Kidney (tissue), 13 donors: ENCODE measurements at regions not wholly inside any gene's neighbourhood (a gene's known extent, or its start where the extent isn't known, plus 50 kb on each side); places are given as distances from the start of the nearest gene placed in this dataset.

Source experiments
- DNase-seq, 5 donors: peaks; one replicate each; pipeline ENCODE4 v3.0.0-alpha.2; 2013 to 2020
- FAIRE-seq: peaks from 2 replicates; lab custom pipeline; 2012; peaks lifted over from hg19 to GRCh38; lab: Jason Lieb, UNC
- H3K27ac ChIP-seq, 2 donors: one replicate each; pipeline ENCODE4 v1.7.0; 2013; ENCODE audit warnings: low read depth in 2 of 2, low read length in 2 of 2, inconsistent platforms in 1 of 2
- H3K27me3 ChIP-seq: one replicate; pipeline ENCODE4 v1.7.1; 2013; ENCODE audit warnings: low read length, inconsistent platforms; ENCODE audit not compliant: control insufficient read depth, insufficient read depth
- H3K36me3 ChIP-seq, 3 donors: one replicate each; pipeline versions ENCODE4 v1.7.0 to v1.7.1; 2013; ENCODE audit warnings: low read length in 3 of 3, control low read depth in 1 of 3, inconsistent platforms in 1 of 3; ENCODE audit not compliant: insufficient read depth in 3 of 3, control insufficient read depth in 2 of 3
- H3K4me1 ChIP-seq, 3 donors: one replicate each; pipeline versions ENCODE4 v1.7.0 to v1.7.1; 2013; ENCODE audit warnings: low read length in 3 of 3, inconsistent platforms in 1 of 3, low read depth in 1 of 3; ENCODE audit not compliant: control insufficient read depth in 2 of 3, insufficient read depth in 2 of 3
- H3K4me3 ChIP-seq, 3 donors: one replicate each; pipeline versions ENCODE4 v1.7.0 to v1.8.1; 2013; ENCODE audit warnings: low read length in 3 of 3, control low read depth in 1 of 3, inconsistent platforms in 1 of 3
- H3K9ac ChIP-seq, 3 donors: one replicate each; pipeline versions ENCODE4 v1.7.0 to v1.7.1; 2013; ENCODE audit warnings: low read length in 3 of 3, control low read depth in 1 of 3, inconsistent platforms in 1 of 3
- H3K9me3 ChIP-seq, 3 donors: one replicate each; pipeline versions ENCODE4 v1.7.0 to v1.7.1; 2013; ENCODE audit warnings: low read length in 3 of 3, control low read depth in 1 of 3, inconsistent platforms in 1 of 3; ENCODE audit not compliant: control insufficient read depth in 2 of 3, insufficient read depth in 1 of 3
- intact Hi-C: fragments of 100-400 bp; cut with DNase I; formaldehyde crosslinking; loops from one replicate; pipeline ENCODE4 v1.11.1; 2022
- TF ChIP-seq, protein P1 (sequence below): IDR thresholded peaks from 3 replicates; pipeline ENCODE4 v1.5.1; 2012; ENCODE audit warnings: mild to moderate bottlenecking, moderate library complexity, borderline replicate concordance; ENCODE audit not compliant: insufficient read depth; ENCODE audit errors: extremely low read depth
- donor health status: control.
- donor health status: control.
- donor health status: control.
- donor health status: control.
- donor health status: control.
- donor health status: DM: yes; HTN: yes; CAD: no.
- donor health status: Normal renal cell carcinoma (clear cell type).

DNA sequence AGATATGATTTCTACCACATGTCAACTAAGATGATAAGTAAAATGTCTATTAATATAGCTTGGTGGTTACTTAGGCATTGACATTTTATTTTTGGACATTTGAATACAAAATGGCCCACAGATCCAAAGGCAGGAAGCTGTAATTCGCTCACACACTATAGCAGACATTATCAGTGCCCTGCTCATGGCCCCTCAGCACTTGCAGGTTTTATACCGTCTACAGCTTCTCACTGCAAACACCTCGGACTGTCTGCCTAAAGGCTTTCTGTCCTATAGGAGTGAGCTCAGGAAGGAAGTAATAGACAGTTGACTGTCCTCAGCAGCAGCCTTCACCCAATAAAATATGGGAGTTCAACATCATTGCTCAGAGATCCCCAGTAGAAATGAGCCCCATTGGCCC, 140.8 kb upstream of the RASA1 start:
- DNase-seq (no peak), FAIRE-seq (no peak)
- H3K9ac ChIP-seq = no peak overlapping the region
- H3K4me3 ChIP-seq = no peak overlapping the region
- no peaks in the 10 kb centered on the region for H3K9me3 ChIP-seq
- TF ChIP-seq, protein P1, sequence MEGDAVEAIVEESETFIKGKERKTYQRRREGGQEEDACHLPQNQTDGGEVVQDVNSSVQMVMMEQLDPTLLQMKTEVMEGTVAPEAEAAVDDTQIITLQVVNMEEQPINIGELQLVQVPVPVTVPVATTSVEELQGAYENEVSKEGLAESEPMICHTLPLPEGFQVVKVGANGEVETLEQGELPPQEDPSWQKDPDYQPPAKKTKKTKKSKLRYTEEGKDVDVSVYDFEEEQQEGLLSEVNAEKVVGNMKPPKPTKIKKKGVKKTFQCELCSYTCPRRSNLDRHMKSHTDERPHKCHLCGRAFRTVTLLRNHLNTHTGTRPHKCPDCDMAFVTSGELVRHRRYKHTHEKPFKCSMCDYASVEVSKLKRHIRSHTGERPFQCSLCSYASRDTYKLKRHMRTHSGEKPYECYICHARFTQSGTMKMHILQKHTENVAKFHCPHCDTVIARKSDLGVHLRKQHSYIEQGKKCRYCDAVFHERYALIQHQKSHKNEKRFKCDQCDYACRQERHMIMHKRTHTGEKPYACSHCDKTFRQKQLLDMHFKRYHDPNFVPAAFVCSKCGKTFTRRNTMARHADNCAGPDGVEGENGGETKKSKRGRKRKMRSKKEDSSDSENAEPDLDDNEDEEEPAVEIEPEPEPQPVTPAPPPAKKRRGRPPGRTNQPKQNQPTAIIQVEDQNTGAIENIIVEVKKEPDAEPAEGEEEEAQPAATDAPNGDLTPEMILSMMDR = no peak
- intact Hi-C loops = no loop called here
- H3K27ac ChIP-seq = no peak overlapping the region
- no peaks in the 10 kb centered on the region for H3K27me3 ChIP-seq
- H3K36me3 ChIP-seq = no peaks in the 10 kb centered on the region
- H3K4me1 ChIP-seq = no peaks in the 10 kb centered on the region

DNA sequence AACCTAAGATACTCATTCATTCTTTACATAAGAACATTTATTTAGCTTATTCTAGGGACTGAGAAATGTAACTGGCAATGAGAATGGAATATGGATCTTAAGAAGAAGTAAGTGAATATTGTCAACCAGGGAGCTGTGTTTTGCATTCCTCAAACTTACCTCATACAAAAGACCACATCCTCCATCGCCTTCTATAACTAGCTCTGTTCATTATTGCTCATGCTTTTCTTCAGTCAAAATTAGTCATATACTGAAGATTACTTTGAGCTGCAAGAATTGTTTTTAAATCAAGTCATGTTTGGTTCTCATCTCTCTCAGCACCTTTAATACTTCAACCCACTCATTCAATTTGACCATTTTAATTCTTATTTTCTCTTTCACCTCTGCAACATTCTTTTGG, 140.3 kb upstream of the RASA1 start:
- Histone ChIP-seq H3K27me3 (no peaks in the 10 kb centered on the region), H3K27ac (no peak overlapping the region), H3K4me3 (no peak overlapping the region), H3K9me3 (no peaks in the 10 kb centered on the region), H3K36me3 (no peaks in the 10 kb centered on the region), H3K9ac (no peak overlapping the region), H3K4me1 (no peaks in the 10 kb centered on the region)
- FAIRE-seq = no peak
- intact Hi-C loops = no loop called here
- DNase-seq = no peak
- TF ChIP-seq, protein P1 = no peak

DNA sequence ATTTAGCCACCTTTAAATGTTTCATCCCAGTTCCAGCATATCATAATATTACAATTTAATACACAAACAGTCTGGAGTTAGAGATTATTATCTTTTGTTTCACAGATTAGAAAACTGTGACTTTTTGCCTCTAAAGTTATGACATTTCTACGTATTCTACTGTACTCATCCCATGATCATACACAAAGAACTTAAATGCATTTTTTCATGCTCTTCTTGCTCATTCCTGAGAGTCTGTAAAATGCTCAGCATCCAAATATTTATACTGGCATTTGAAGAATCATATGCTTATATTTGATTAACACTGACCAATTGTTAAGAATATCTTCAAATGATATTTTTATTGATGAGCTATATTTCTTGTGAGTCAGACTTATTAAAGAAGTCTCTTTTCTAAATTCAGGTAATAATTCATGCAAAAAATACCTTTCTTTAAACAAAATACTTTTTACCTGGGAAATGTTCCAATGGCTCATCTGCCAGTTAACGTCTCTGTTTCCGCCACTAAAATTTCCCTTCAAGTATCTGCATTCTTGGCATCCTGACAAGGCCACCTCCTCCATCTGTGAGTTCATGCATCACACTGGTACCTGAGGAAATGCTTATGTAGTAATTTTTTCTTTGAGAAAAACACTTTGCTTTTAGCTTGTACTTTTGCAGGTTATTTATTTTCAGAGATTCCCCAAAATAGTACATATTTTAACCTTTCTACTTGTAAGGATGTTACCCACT, 139.6 kb upstream of the RASA1 start:
- no peaks in the 10 kb centered on the region for H3K36me3 ChIP-seq
- no peak overlapping the region for H3K27ac ChIP-seq
- H3K4me1 ChIP-seq = no peaks in the 10 kb centered on the region
- H3K9me3 ChIP-seq = no peaks in the 10 kb centered on the region
- TF ChIP-seq, protein P1 = no peak
- FAIRE-seq = no peak
- no peak for DNase-seq
- intact Hi-C loops = no loop called here
- no peaks in the 10 kb centered on the region for H3K27me3 ChIP-seq
- no peak overlapping the region for H3K9ac ChIP-seq
- H3K4me3 ChIP-seq = no peak overlapping the region

DNA sequence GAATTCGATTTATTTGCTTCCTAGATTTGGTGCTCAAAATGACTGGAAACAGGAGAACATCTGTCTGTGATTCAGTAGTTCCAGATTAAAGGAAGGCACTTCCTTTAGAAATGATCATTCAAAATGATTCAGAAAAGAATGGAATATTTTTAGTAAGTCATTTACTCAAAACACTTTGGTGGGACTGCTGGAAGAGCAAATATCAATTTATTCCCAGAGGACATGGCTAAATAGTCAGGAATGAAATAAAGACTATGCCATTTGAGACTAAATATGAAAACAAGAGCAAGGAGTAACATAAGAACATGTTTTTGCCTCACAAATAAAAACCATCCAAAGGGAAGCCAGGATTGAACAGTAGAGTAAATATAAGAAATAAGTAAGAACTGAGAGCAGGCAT, 138.6 kb upstream of the RASA1 start:
- Histone ChIP-seq H3K27ac (no peak overlapping the region), H3K9ac (no peak overlapping the region), H3K27me3 (no peaks in the 10 kb centered on the region), H3K4me1 (no peaks in the 10 kb centered on the region), H3K4me3 (no peak overlapping the region), H3K36me3 (no peaks in the 10 kb centered on the region), H3K9me3 (no peaks in the 10 kb centered on the region)
- intact Hi-C loops = no loop called here
- DNase-seq = no peak
- TF ChIP-seq, protein P1 = no peak
- FAIRE-seq = no peak
